ENCODE measurements at regions not wholly inside any gene's neighbourhood (a gene's known extent, or its start where the extent isn't known, plus 50 kb on each side); places are given as distances from the start of the nearest gene placed in this dataset.

GRCh38 chr1:186768906-186769305 lies 59.8 kb upstream of the PLA2G4A start:
- DNase-seq (no peak), ATAC-seq (ENCODE audit: low read depth) (no peak)
- Mint-ChIP-seq H3K9me3 (ENCODE audit: insufficient read depth) (no peaks in the 10 kb centered on the region), H3K27me3 (no peaks in the 10 kb centered on the region), H3K4me1 (no peaks in the 10 kb centered on the region), H3K4me3 (no peak overlapping the region), H3K27ac (no peak overlapping the region)
- no peaks in the 10 kb centered on the region for H4K20me1 ChIP-seq (ENCODE audit: control insufficient read depth, insufficient read depth, low read length, poor library complexity, severe bottlenecking)
- CTCF ChIA-PET: no interaction called here
- no peaks in the 10 kb centered on the region for H3K9me3 ChIP-seq (ENCODE audit: control extremely low read depth in 1 of 3, control insufficient read depth in 2 of 3, insufficient read depth in 1 of 3, low read length in 2 of 3)
- H3K79me2 ChIP-seq (ENCODE audit: control insufficient read depth, insufficient read depth, low read length): no peaks in the 10 kb centered on the region
- H3K4me1 ChIP-seq (ENCODE audit: control insufficient read depth in 2 of 2, insufficient read depth in 2 of 2, low read length in 2 of 2): no peaks in the 10 kb centered on the region
- H3K27ac ChIP-seq (ENCODE audit: low read length in 2 of 2): no peak overlapping the region
- intact Hi-C loops (cut with micrococcal nuclease): no loop called here
- POLR2A ChIA-PET: no interaction called here
- H3K27me3 ChIP-seq (replicated peaks in 1 of 4; ENCODE audit: control extremely low read depth in 1 of 4, control insufficient read depth in 3 of 4, insufficient read depth in 4 of 4, low read length in 3 of 4): no peaks in the 10 kb centered on the region
- H3K4me2 ChIP-seq (replicated peaks; ENCODE audit: low read depth, low read length, poor library complexity, severe bottlenecking): no peak overlapping the region
- no peak overlapping the region for H3K4me3 ChIP-seq (ENCODE audit: control extremely low read depth in 1 of 5, extremely low read depth in 1 of 5, insufficient read depth in 1 of 5, low read depth in 2 of 5, low read length in 4 of 5)
- no peak for TF ChIP-seq EZH2 (IDR thresholded peaks at IDR 0.05; ENCODE audit: borderline replicate concordance, insufficient read depth, low read depth, low read length, poor library complexity, severe bottlenecking)
- H3K9ac ChIP-seq (ENCODE audit: low read length): no peak overlapping the region
- no peaks in the 10 kb centered on the region for H3K36me3 ChIP-seq (replicated peaks in 1 of 2; ENCODE audit: control extremely low read depth in 1 of 2, control insufficient read depth in 1 of 2, extremely low read depth in 1 of 2, insufficient read depth in 2 of 2, low read length in 1 of 2)
- H2AFZ ChIP-seq (ENCODE audit: insufficient read depth, low read depth, low read length, poor library complexity, severe bottlenecking): no peak overlapping the region

- H3K27me3 ChIP-seq (replicated peaks in 1 of 4; ENCODE audit: control extremely low read depth in 1 of 4, control insufficient read depth in 3 of 4, insufficient read depth in 4 of 4, low read length in 3 of 4): no peaks in the 10 kb centered on the region
- H3K9me3 Mint-ChIP-seq (ENCODE audit: insufficient read depth): no peaks in the 10 kb centered on the region
- no peak for DNase-seq
These were observed 63.3 kb upstream of the PLA2G4A start for GRCh38 chr1:186765446-186765845.

More at GRCh38 chr1:186765446-186765845, 63.3 kb upstream of the PLA2G4A start:
- intact Hi-C loops (cut with micrococcal nuclease): no loop called here
- no peaks in the 10 kb centered on the region for H3K79me2 ChIP-seq (ENCODE audit: control insufficient read depth, insufficient read depth, low read length)
- H3K4me1 ChIP-seq (ENCODE audit: control insufficient read depth in 2 of 2, insufficient read depth in 2 of 2, low read length in 2 of 2): no peaks in the 10 kb centered on the region
- H2AFZ ChIP-seq (ENCODE audit: insufficient read depth, low read depth, low read length, poor library complexity, severe bottlenecking): no peak overlapping the region
- H3K9ac ChIP-seq (ENCODE audit: low read length): no peak overlapping the region
- H3K27ac ChIP-seq (ENCODE audit: low read length in 2 of 2): no peak overlapping the region
- ChIA-PET POLR2A (no interaction called here), CTCF (no interaction called here)
- no peak overlapping the region for H3K4me3 ChIP-seq (ENCODE audit: control extremely low read depth in 1 of 5, extremely low read depth in 1 of 5, insufficient read depth in 1 of 5, low read depth in 2 of 5, low read length in 4 of 5)
- H3K4me2 ChIP-seq (replicated peaks; ENCODE audit: low read depth, low read length, poor library complexity, severe bottlenecking): no peak overlapping the region
- no peaks in the 10 kb centered on the region for H4K20me1 ChIP-seq (ENCODE audit: control insufficient read depth, insufficient read depth, low read length, poor library complexity, severe bottlenecking)
- Mint-ChIP-seq H3K4me1 (no peaks in the 10 kb centered on the region), H3K27me3 (no peaks in the 10 kb centered on the region), H3K27ac (no peak overlapping the region), H3K4me3 (no peak overlapping the region)
- no peak for ATAC-seq (ENCODE audit: low read depth)
- H3K36me3 ChIP-seq (replicated peaks in 1 of 2; ENCODE audit: control extremely low read depth in 1 of 2, control insufficient read depth in 1 of 2, extremely low read depth in 1 of 2, insufficient read depth in 2 of 2, low read length in 1 of 2): no peaks in the 10 kb centered on the region
- no peak for TF ChIP-seq EZH2 (IDR thresholded peaks at IDR 0.05; ENCODE audit: borderline replicate concordance, insufficient read depth, low read depth, low read length, poor library complexity, severe bottlenecking)
- no peak for TF ChIP-seq CTCF (IDR thresholded peaks at IDR 0.05)
- no peaks in the 10 kb centered on the region for H3K9me3 ChIP-seq (ENCODE audit: control extremely low read depth in 1 of 3, control insufficient read depth in 2 of 3, insufficient read depth in 1 of 3, low read length in 2 of 3)
- WGBS (ENCODE audit: insufficient coverage): 91% methylated on average over 1 of the region's 1 CpG

Measured in B cell (primary cell).